GM18505 (cell line): ENCODE measurements at regions not wholly inside any gene's neighbourhood (a gene's known extent, or its start where the extent isn't known, plus 50 kb on each side); places are given as distances from the start of the nearest gene placed in this dataset.

ENCODE experiments used
- ATAC-seq: cut with Tn5 transposase; IDR thresholded peaks from one replicate; pipeline ENCODE4 v1.9.1; 2021; ENCODE audit not compliant: unreplicated experiment
- POLR2A ChIP-seq: IDR thresholded peaks from 4 replicates; pipeline ENCODE4 v1.6.1; 2011; ENCODE audit warnings: borderline replicate concordance; ENCODE audit not compliant: insufficient read depth, insufficient read length; ENCODE audit errors: extremely low read depth

GRCh38 chr1:34529935-34530859, 224.7 kb upstream of the GJB5 start:
- peak; percentile 22 for TF ChIP-seq POLR2A
- ATAC-seq: peak; percentile 76

- peak; percentile 30 for TF ChIP-seq POLR2A
Measured at GRCh38 chr1:34532113-34532512, 222.7 kb upstream of the GJB5 start.

GRCh38 chr1:34538481-34538880, 216.4 kb upstream of the GJB5 start:
- TF ChIP-seq POLR2A: no peak
- ATAC-seq: no peak

More at GRCh38 chr1:34532113-34532512, 222.7 kb upstream of the GJB5 start:
- ATAC-seq: no peak

- no peak for ATAC-seq
- no peak for TF ChIP-seq POLR2A
Measured at GRCh38 chr1:34547046-34547674, 207.7 kb upstream of the GJB5 start.

GRCh38 chr1:34549199-34549598, 205.6 kb upstream of the GJB5 start:
- ATAC-seq: no peak
- no peak for TF ChIP-seq POLR2A

GRCh38 chr1:34578306-34578705, 176.5 kb upstream of the GJB5 start:
- no peak for ATAC-seq
- no peak for TF ChIP-seq POLR2A

- no peak for TF ChIP-seq POLR2A
- ATAC-seq: no peak
Measured at GRCh38 chr1:34582356-34582755, 172.5 kb upstream of the GJB5 start.

- no peak for TF ChIP-seq POLR2A
- no peak for ATAC-seq
Measured at GRCh38 chr1:34587761-34588160, 167.1 kb upstream of the GJB5 start.

- TF ChIP-seq POLR2A: no peak
- ATAC-seq: no peak
Measured at GRCh38 chr1:34590211-34590623, 164.6 kb upstream of the GJB5 start.

- ATAC-seq: no peak
- no peak for TF ChIP-seq POLR2A
Measured at GRCh38 chr1:34591751-34592629, 162.9 kb upstream of the GJB5 start.

- no peak for TF ChIP-seq POLR2A
- ATAC-seq: no peak
Measured at GRCh38 chr1:34597877-34598514, 156.9 kb upstream of the GJB5 start.

- TF ChIP-seq POLR2A: no peak
- ATAC-seq: no peak
Measured at GRCh38 chr1:34602907-34603306, 151.9 kb upstream of the GJB5 start.

- TF ChIP-seq POLR2A: no peak
- no peak for ATAC-seq
Measured at GRCh38 chr1:34603594-34603993, 151.3 kb upstream of the GJB5 start.
